ENCODE measurements at regions not wholly inside any gene's neighbourhood (a gene's known extent, or its start where the extent isn't known, plus 50 kb on each side); places are given as distances from the start of the nearest gene placed in this dataset.

- no peak for TF ChIP-seq CTCF (IDR thresholded peaks at IDR 0.05)
- no peak for TF ChIP-seq POLR2A (IDR thresholded peaks at IDR 0.05)
Measured at GRCh38 chr5:68647743-68648142, 432.2 kb downstream of the PIK3R1 start.

All from lower leg skin (tissue), 3 donors.